ENCODE measurements at regions not wholly inside any gene's neighbourhood (a gene's known extent, or its start where the extent isn't known, plus 50 kb on each side); places are given as distances from the start of the nearest gene placed in this dataset.

DNA sequence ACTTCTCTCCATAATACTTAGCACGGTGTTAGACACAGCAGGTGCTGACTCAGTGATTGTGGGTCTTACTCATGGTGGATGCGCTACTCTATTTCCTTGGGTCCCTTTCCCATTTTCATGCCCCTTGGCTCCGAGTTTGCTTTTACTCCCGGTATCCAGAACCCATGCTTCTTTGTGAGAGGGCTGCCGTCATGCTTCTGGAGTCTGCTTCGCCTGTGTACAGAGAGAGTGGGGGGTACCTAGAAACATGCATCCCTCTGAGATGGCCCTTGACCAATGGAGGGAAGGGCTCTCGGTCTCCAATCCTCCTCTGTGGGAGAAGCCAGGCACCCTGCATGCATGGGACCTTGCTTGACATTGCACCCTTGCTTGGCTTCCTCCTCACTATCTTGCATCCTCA is 160.4 kb downstream of the NRN1 start:
- TF ChIP-seq, protein P1, sequence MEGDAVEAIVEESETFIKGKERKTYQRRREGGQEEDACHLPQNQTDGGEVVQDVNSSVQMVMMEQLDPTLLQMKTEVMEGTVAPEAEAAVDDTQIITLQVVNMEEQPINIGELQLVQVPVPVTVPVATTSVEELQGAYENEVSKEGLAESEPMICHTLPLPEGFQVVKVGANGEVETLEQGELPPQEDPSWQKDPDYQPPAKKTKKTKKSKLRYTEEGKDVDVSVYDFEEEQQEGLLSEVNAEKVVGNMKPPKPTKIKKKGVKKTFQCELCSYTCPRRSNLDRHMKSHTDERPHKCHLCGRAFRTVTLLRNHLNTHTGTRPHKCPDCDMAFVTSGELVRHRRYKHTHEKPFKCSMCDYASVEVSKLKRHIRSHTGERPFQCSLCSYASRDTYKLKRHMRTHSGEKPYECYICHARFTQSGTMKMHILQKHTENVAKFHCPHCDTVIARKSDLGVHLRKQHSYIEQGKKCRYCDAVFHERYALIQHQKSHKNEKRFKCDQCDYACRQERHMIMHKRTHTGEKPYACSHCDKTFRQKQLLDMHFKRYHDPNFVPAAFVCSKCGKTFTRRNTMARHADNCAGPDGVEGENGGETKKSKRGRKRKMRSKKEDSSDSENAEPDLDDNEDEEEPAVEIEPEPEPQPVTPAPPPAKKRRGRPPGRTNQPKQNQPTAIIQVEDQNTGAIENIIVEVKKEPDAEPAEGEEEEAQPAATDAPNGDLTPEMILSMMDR (IDR thresholded peaks at IDR 0.05; ENCODE audit: low read depth, low read length, poor library complexity, severe bottlenecking) = no peak
- no peak for TF ChIP-seq EZH2phosphoT487 (IDR thresholded peaks at IDR 0.05; ENCODE audit: borderline replicate concordance, low read length)
